ENCODE measurements at regions not wholly inside any gene's neighbourhood (a gene's known extent, or its start where the extent isn't known, plus 50 kb on each side); places are given as distances from the start of the nearest gene placed in this dataset.
"Not testable (repeated sequence)": the region's sequence is repeated elsewhere in the genome, so short reads cannot be mapped to it uniquely, and the experiment has no call there.

GRCh38 chr2:89862164-89862563 is 1170.7 kb downstream of the RPIA start:
- H3K9ac ChIP-seq (ENCODE audit: low read depth, low read length); H2BK20ac ChIP-seq (ENCODE audit: low read depth, low read length); ATAC-seq (ENCODE audit: low read depth); H2BK5ac ChIP-seq (ENCODE audit: low read depth, low read length, poor library complexity, severe bottlenecking); H4K91ac ChIP-seq (ENCODE audit: insufficient read depth, low read depth, low read length); H3K4ac ChIP-seq (ENCODE audit: low read depth, low read length); in situ Hi-C loops (cut with MboI; ENCODE audit: low sequenced_read_pairs); CTCF ChIA-PET; intact Hi-C loops (cut with micrococcal nuclease); H3K9me3 ChIP-seq (ENCODE audit: control insufficient read depth, insufficient read depth, low read length); H2AK9ac ChIP-seq (replicated peaks; ENCODE audit: low read depth, low read length, poor library complexity); H2AFZ ChIP-seq (replicated peaks; ENCODE audit: low read length, poor library complexity); H3K4me1 ChIP-seq (ENCODE audit: control insufficient read depth, insufficient read depth, low read length); H3K79me1 ChIP-seq (ENCODE audit: low read depth in 1 of 2, low read length in 2 of 2); H3K36me3 ChIP-seq (ENCODE audit: control insufficient read depth, insufficient read depth, low read length); POLR2A ChIA-PET (ENCODE audit: unreplicated experiment); H3K56ac ChIP-seq (ENCODE audit: extremely low read depth, insufficient read depth, low read length); H3K4me3 ChIP-seq (ENCODE audit: insufficient read depth, low read depth, low read length); H4K5ac ChIP-seq (ENCODE audit: low read depth, low read length); DNase-seq; H3K23ac ChIP-seq (ENCODE audit: low read depth, low read length); H3K9me1 ChIP-seq (ENCODE audit: insufficient read depth, low read length); H2AK5ac ChIP-seq (ENCODE audit: low read depth, low read length); H4K20me1 ChIP-seq (ENCODE audit: insufficient read depth, low read length); dilution Hi-C loops (cut with HindIII; ENCODE audit: low sequenced_read_pairs, unreplicated experiment); H2BK120ac ChIP-seq (ENCODE audit: low read depth, low read length); H3K27me3 ChIP-seq (ENCODE audit: control insufficient read depth, insufficient read depth, low read length); H3K14ac ChIP-seq (replicated peaks; ENCODE audit: low read depth, low read length); BruUV-seq (replicated peaks); H3K4me2 ChIP-seq (ENCODE audit: low read depth, low read length); H4K8ac ChIP-seq (ENCODE audit: low read depth in 2 of 2, low read length in 2 of 2); H3K27ac ChIP-seq (ENCODE audit: insufficient read depth, low read length); H2BK15ac ChIP-seq (ENCODE audit: low read depth, low read length); H3K18ac ChIP-seq (ENCODE audit: low read depth, low read length): not testable (repeated sequence)
- WGBS, 2 experiments (ENCODE audit: extremely low coverage in 2 of 2, insufficient read length in 1 of 2) = no CpG with 5 or more reads among the region's 5 CpGs

- in situ Hi-C loops (cut with MboI; ENCODE audit: low sequenced_read_pairs); H3K27me3 ChIP-seq (ENCODE audit: control insufficient read depth, insufficient read depth, low read length); CTCF ChIA-PET; H3K4ac ChIP-seq (ENCODE audit: low read depth, low read length); DNase-seq; POLR2A ChIA-PET (ENCODE audit: unreplicated experiment); intact Hi-C loops (cut with micrococcal nuclease); ATAC-seq (ENCODE audit: low read depth); H2AK5ac ChIP-seq (ENCODE audit: low read depth, low read length); dilution Hi-C loops (cut with HindIII; ENCODE audit: low sequenced_read_pairs, unreplicated experiment); H2BK120ac ChIP-seq (ENCODE audit: low read depth, low read length); H3K4me1 ChIP-seq (ENCODE audit: control insufficient read depth, insufficient read depth, low read length); H4K20me1 ChIP-seq (ENCODE audit: insufficient read depth, low read length); H3K9me1 ChIP-seq (ENCODE audit: insufficient read depth, low read length); H3K14ac ChIP-seq (replicated peaks; ENCODE audit: low read depth, low read length); H2AK9ac ChIP-seq (replicated peaks; ENCODE audit: low read depth, low read length, poor library complexity); H3K9me3 ChIP-seq (ENCODE audit: control insufficient read depth, insufficient read depth, low read length); H4K5ac ChIP-seq (ENCODE audit: low read depth, low read length); H3K56ac ChIP-seq (ENCODE audit: extremely low read depth, insufficient read depth, low read length); H3K79me1 ChIP-seq (ENCODE audit: low read depth in 1 of 2, low read length in 2 of 2); H3K18ac ChIP-seq (ENCODE audit: low read depth, low read length); BruUV-seq (replicated peaks); H3K27ac ChIP-seq (ENCODE audit: insufficient read depth, low read length); H2BK15ac ChIP-seq (ENCODE audit: low read depth, low read length); H3K36me3 ChIP-seq (ENCODE audit: control insufficient read depth, insufficient read depth, low read length); H2AFZ ChIP-seq (replicated peaks; ENCODE audit: low read length, poor library complexity); H3K23ac ChIP-seq (ENCODE audit: low read depth, low read length); H3K4me3 ChIP-seq (ENCODE audit: insufficient read depth, low read depth, low read length); H4K91ac ChIP-seq (ENCODE audit: insufficient read depth, low read depth, low read length); H2BK5ac ChIP-seq (ENCODE audit: low read depth, low read length, poor library complexity, severe bottlenecking); H3K9ac ChIP-seq (ENCODE audit: low read depth, low read length); H2BK20ac ChIP-seq (ENCODE audit: low read depth, low read length); H3K4me2 ChIP-seq (ENCODE audit: low read depth, low read length); H4K8ac ChIP-seq (ENCODE audit: low read depth in 2 of 2, low read length in 2 of 2): not testable (repeated sequence)
- WGBS, 2 experiments (ENCODE audit: extremely low coverage in 2 of 2, insufficient read length in 1 of 2) = no CpG with 5 or more reads among the region's 6 CpGs
Measured at GRCh38 chr2:89863209-89863608, 1171.7 kb downstream of the RPIA start.
